CD4-positive, alpha-beta T cell treated with Interleukin-2 at 100 ng/mL for 4 hours (primary cell): ENCODE measurements at regions not wholly inside any gene's neighbourhood (a gene's known extent, or its start where the extent isn't known, plus 50 kb on each side); places are given as distances from the start of the nearest gene placed in this dataset.
"Not testable (repeated sequence)": the region's sequence is repeated elsewhere in the genome, so short reads cannot be mapped to it uniquely, and the experiment has no call there.

ENCODE experiments used
- DNase-seq: peaks from one replicate; pipeline ENCODE4 v3.0.0-alpha.2; 2020; ENCODE audit warnings: low spot score

GRCh38 chr14:34300330-34300729, 161.7 kb downstream of the SPTSSA start:
- DNase-seq = no peak

- DNase-seq = no peak
These were observed 162.7 kb downstream of the SPTSSA start for GRCh38 chr14:34299360-34299759.

GRCh38 chr14:34297786-34298520, 164.1 kb downstream of the SPTSSA start:
- DNase-seq = no peak

- no peak for DNase-seq
These were observed 178.4 kb downstream of the SPTSSA start for GRCh38 chr14:34283590-34283989.

- DNase-seq = no peak
These were observed 184.8 kb downstream of the SPTSSA start for GRCh38 chr14:34277191-34277590.

- no peak for DNase-seq
These were observed 186.5 kb downstream of the SPTSSA start for GRCh38 chr14:34275530-34275929.

GRCh38 chr14:34275078-34275477, 187.0 kb downstream of the SPTSSA start:
- DNase-seq = no peak

- not testable (repeated sequence) for DNase-seq
These were observed 188.3 kb downstream of the SPTSSA start for GRCh38 chr14:34273716-34274115.

- no peak for DNase-seq
These were observed 191.7 kb downstream of the SPTSSA start for GRCh38 chr14:34270361-34270760.

- no peak for DNase-seq
These were observed 195.7 kb downstream of the SPTSSA start for GRCh38 chr14:34266344-34266743.

- DNase-seq = no peak
These were observed 199.7 kb downstream of the SPTSSA start for GRCh38 chr14:34262127-34262910.

GRCh38 chr14:34259996-34260395, 202.0 kb downstream of the SPTSSA start:
- no peak for DNase-seq

- DNase-seq = no peak
These were observed 203.7 kb downstream of the SPTSSA start for GRCh38 chr14:34258318-34258717.

- DNase-seq = no peak
These were observed 204.5 kb downstream of the SPTSSA start for GRCh38 chr14:34257505-34257904.

GRCh38 chr14:34256223-34256622, 205.8 kb downstream of the SPTSSA start:
- no peak for DNase-seq

GRCh38 chr14:34254571-34254970, 207.5 kb downstream of the SPTSSA start:
- no peak for DNase-seq

- no peak for DNase-seq
These were observed 208.0 kb downstream of the SPTSSA start for GRCh38 chr14:34254031-34254430.

- DNase-seq = no peak
These were observed 209.8 kb downstream of the SPTSSA start for GRCh38 chr14:34252227-34252626.

GRCh38 chr14:34251662-34252061, 210.4 kb downstream of the SPTSSA start:
- no peak for DNase-seq

GRCh38 chr14:34250959-34251358, 211.1 kb downstream of the SPTSSA start:
- no peak for DNase-seq

- no peak for DNase-seq
These were observed 214.4 kb downstream of the SPTSSA start for GRCh38 chr14:34247605-34248004.

GRCh38 chr14:34246206-34246605, 215.8 kb downstream of the SPTSSA start:
- DNase-seq = no peak

GRCh38 chr14:34243401-34243800, 218.6 kb downstream of the SPTSSA start:
- DNase-seq = no peak

- no peak for DNase-seq
These were observed 219.0 kb downstream of the SPTSSA start for GRCh38 chr14:34243001-34243400.
